Breast epithelium (tissue), 3 donors: ENCODE measurements at regions not wholly inside any gene's neighbourhood (a gene's known extent, or its start where the extent isn't known, plus 50 kb on each side); places are given as distances from the start of the nearest gene placed in this dataset.

Experiments used
- POLR2A ChIP-seq: fragments of 450-650 bp; IDR thresholded peaks from one replicate; pipeline ENCODE4 v1.6.1; 2016; ENCODE audit warnings: antibody characterized with exemption, mild to moderate bottlenecking, moderate library complexity
- POLR2AphosphoS5 ChIP-seq, 3 donors: sonication (generic); formaldehyde crosslinking; IDR thresholded peaks; one replicate each; pipeline ENCODE4 v1.6.1; 2017; ENCODE audit warnings: antibody characterized with exemption in 3 of 3
- TF ChIP-seq, protein P1 (sequence below), 3 donors: fragments of 450-650 bp; IDR thresholded peaks; one replicate each; pipeline ENCODE4 v1.5.1; 2016 to 2017; ENCODE audit warnings: antibody characterized with exemption in 3 of 3, mild to moderate bottlenecking in 3 of 3, moderate library complexity in 3 of 3

DNA sequence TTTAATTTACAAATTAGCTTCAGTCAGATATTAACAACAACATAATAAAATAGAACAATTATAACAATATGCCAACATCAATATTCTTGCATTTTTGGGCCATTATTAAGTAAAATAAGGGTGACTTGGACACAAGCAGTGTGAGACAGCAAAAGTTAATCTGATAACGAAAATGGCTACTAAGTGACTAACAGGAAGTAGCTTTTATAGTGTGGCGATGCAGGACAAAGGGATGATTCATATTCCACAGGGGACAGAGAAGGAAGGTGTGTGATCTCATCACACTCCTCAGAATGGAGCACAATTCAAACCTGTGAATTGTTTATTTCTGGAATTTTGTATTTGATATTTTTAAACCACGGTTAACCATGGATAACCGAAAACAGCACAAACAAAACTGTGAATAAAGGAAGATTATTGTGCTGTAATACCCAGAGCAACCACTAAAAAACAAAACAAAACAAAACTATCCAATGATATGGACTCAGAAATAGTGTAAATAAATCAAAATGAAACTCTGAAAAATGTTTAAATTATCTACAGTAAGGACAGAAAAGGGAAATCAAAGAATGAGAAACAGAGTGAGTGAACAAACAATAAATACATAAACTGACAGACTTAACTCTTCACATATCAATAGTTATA lies 66.9 kb upstream of the TFEC start:
- TF ChIP-seq, protein P1, sequence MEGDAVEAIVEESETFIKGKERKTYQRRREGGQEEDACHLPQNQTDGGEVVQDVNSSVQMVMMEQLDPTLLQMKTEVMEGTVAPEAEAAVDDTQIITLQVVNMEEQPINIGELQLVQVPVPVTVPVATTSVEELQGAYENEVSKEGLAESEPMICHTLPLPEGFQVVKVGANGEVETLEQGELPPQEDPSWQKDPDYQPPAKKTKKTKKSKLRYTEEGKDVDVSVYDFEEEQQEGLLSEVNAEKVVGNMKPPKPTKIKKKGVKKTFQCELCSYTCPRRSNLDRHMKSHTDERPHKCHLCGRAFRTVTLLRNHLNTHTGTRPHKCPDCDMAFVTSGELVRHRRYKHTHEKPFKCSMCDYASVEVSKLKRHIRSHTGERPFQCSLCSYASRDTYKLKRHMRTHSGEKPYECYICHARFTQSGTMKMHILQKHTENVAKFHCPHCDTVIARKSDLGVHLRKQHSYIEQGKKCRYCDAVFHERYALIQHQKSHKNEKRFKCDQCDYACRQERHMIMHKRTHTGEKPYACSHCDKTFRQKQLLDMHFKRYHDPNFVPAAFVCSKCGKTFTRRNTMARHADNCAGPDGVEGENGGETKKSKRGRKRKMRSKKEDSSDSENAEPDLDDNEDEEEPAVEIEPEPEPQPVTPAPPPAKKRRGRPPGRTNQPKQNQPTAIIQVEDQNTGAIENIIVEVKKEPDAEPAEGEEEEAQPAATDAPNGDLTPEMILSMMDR (IDR thresholded peaks at IDR 0.05): peak in 1 of 3 donors; percentile 17
- no peak for TF ChIP-seq POLR2A
- TF ChIP-seq POLR2AphosphoS5 (IDR thresholded peaks at IDR 0.05): no peak
